Left cardiac atrium (tissue), 4 donors: ENCODE measurements at regions not wholly inside any gene's neighbourhood (a gene's known extent, or its start where the extent isn't known, plus 50 kb on each side); places are given as distances from the start of the nearest gene placed in this dataset.

ENCODE experiments used
- ATAC-seq, 2 donors: fragments of 200-7000 bp; cut with Tn5 transposase; one replicate each; pipeline ENCODE4 v1.9.1; 2020; ENCODE audit warnings: mild to moderate bottlenecking in 2 of 2, moderate library complexity in 2 of 2
- DNase-seq: peaks from one replicate; pipeline ENCODE4 v3.0.0-alpha.2; 2020
- intact Hi-C, 2 donors: fragments of 100-400 bp; cut with DNase I; formaldehyde crosslinking; loops; one replicate each; pipeline versions ENCODE4 v1.14.1 to v1.15.1; 2022 to 2023
- donor health status: DM: no; HTN: yes; CAD: no.
- donor health status: DM: no; HTN: yes; CAD: no; lungs with severe emphysema.
- donor health status: DM: yes; HTN: yes; CAD: no.
- donor health status: Dilated cardiomyopathy.

- DNase-seq = no peak
- no peak for ATAC-seq
These were observed 70.8 kb upstream of the IFNG-AS1 start for GRCh38 chr12:67918441-67918840.

GRCh38 chr12:67919406-67919805, 69.8 kb upstream of the IFNG-AS1 start:
- intact Hi-C loops = no loop called here
- DNase-seq = no peak
- no peak for ATAC-seq

More at GRCh38 chr12:67918441-67918840, 70.8 kb upstream of the IFNG-AS1 start:
- intact Hi-C loops = no loop called here

- DNase-seq = no peak
- intact Hi-C loops = no loop called here
- peak in 1 of 2 donors; percentile 21 for ATAC-seq
These were observed 68.8 kb upstream of the IFNG-AS1 start for GRCh38 chr12:67920413-67920812.

GRCh38 chr12:67921286-67921685, 68.0 kb upstream of the IFNG-AS1 start:
- intact Hi-C loops = no loop called here
- ATAC-seq = no peak
- DNase-seq = no peak

GRCh38 chr12:67922245-67922644, 67.0 kb upstream of the IFNG-AS1 start:
- ATAC-seq = no peak
- intact Hi-C loops = no loop called here
- DNase-seq = no peak

GRCh38 chr12:67925077-67925476, 64.2 kb upstream of the IFNG-AS1 start:
- ATAC-seq (no peak), DNase-seq (no peak)
- intact Hi-C loops = no loop called here

GRCh38 chr12:67925552-67925951, 63.7 kb upstream of the IFNG-AS1 start:
- DNase-seq (no peak), ATAC-seq (no peak)
- intact Hi-C loops = no loop called here

GRCh38 chr12:67926063-67926462, 63.2 kb upstream of the IFNG-AS1 start:
- intact Hi-C loops = no loop called here
- ATAC-seq (no peak), DNase-seq (no peak)

GRCh38 chr12:67927324-67927723, 61.9 kb upstream of the IFNG-AS1 start:
- no peak for DNase-seq
- ATAC-seq = no peak
- intact Hi-C loops = no loop called here

GRCh38 chr12:67927815-67928214, 61.4 kb upstream of the IFNG-AS1 start:
- ATAC-seq (no peak), DNase-seq (no peak)
- intact Hi-C loops = no loop called here

- ATAC-seq (peak; percentile 62 to 83), DNase-seq (no peak)
- intact Hi-C loops = no loop called here
These were observed 60.4 kb upstream of the IFNG-AS1 start for GRCh38 chr12:67928621-67929383.

GRCh38 chr12:67929384-67929772, 59.9 kb upstream of the IFNG-AS1 start:
- intact Hi-C loops = no loop called here
- DNase-seq (no peak), ATAC-seq (peak in 1 of 2 donors; percentile 31)

GRCh38 chr12:67937822-67938221, 51.4 kb upstream of the IFNG-AS1 start:
- ATAC-seq (no peak), DNase-seq (no peak)
- intact Hi-C loops = no loop called here
